SK-N-SH treated with all-trans-retinoic acid at 6 μM for 48 hours (cell line): ENCODE measurements at regions not wholly inside any gene's neighbourhood (a gene's known extent, or its start where the extent isn't known, plus 50 kb on each side); places are given as distances from the start of the nearest gene placed in this dataset.

Source experiments
- ATAC-seq: fragments of 200-7000 bp; cut with Tn5 transposase; 3 replicates; pipeline ENCODE4 v1.9.1; 2020; ENCODE audit warnings: mild to moderate bottlenecking, moderate library complexity
- ARNTL ChIP-seq: fragments of 450-650 bp; formaldehyde crosslinking; IDR thresholded peaks from 2 replicates; pipeline ENCODE4 v1.5.0; 2020; ENCODE audit warnings: low read depth, mild to moderate bottlenecking, moderate library complexity, borderline replicate concordance
- BACH2 ChIP-seq: fragments of 250-450 bp; sonication (Bioruptor Pico); IDR thresholded peaks from 2 replicates; pipeline ENCODE4 v1.9.0; 2021; ENCODE audit warnings: mild to moderate bottlenecking, borderline replicate concordance
- CSDC2 ChIP-seq: fragments of 250-450 bp; sonication (Bioruptor Pico); IDR thresholded peaks from 2 replicates; pipeline ENCODE4 v1.5.0; 2020; ENCODE audit warnings: mild to moderate bottlenecking, moderate library complexity
- ESRRG ChIP-seq: fragments of 250-450 bp; sonication (Bioruptor Pico); IDR thresholded peaks from 2 replicates; pipeline ENCODE4 v1.6.1; 2021; ENCODE audit warnings: mild to moderate bottlenecking
- GLIS3 ChIP-seq: fragments of 250-450 bp; sonication (Bioruptor Pico); IDR thresholded peaks from 2 replicates; pipeline ENCODE4 v1.5.0; 2020; ENCODE audit warnings: mild to moderate bottlenecking, moderate library complexity
- ISL1 ChIP-seq: fragments of 250-450 bp; sonication (Bioruptor Pico); IDR thresholded peaks from 2 replicates; pipeline ENCODE4 v2.1.2; 2022; ENCODE audit warnings: mild to moderate bottlenecking, moderate library complexity
- OSR1 ChIP-seq: fragments of 250-450 bp; sonication (Bioruptor Pico); IDR thresholded peaks from 2 replicates; pipeline ENCODE4 v1.8.0; 2022; ENCODE audit warnings: moderate library complexity, mild to moderate bottlenecking, inconsistent platforms
- PPARA ChIP-seq: fragments of 250-450 bp; sonication (Bioruptor Pico); IDR thresholded peaks from 2 replicates; pipeline ENCODE4 v1.5.0; 2020; ENCODE audit warnings: mild to moderate bottlenecking, borderline replicate concordance
- RARB ChIP-seq: fragments of 250-450 bp; sonication (Bioruptor Pico); IDR thresholded peaks from 2 replicates; pipeline ENCODE4 v1.8.0; 2021; ENCODE audit warnings: mild to moderate bottlenecking, moderate library complexity
- TCF4 ChIP-seq: fragments of 250-450 bp; sonication (Bioruptor Pico); IDR thresholded peaks from 2 replicates; pipeline ENCODE4 v1.8.0; 2021; ENCODE audit warnings: mild to moderate bottlenecking, moderate library complexity, borderline replicate concordance
- TOX ChIP-seq: fragments of 250-450 bp; sonication (Bioruptor Pico); IDR thresholded peaks from 2 replicates; pipeline ENCODE4 v1.8.0; 2021; ENCODE audit warnings: mild to moderate bottlenecking, moderate library complexity, borderline replicate concordance
- ZC3H10 ChIP-seq: fragments of 250-450 bp; sonication (Bioruptor Pico); IDR thresholded peaks from 2 replicates; pipeline ENCODE4 v1.5.1; 2021; ENCODE audit warnings: mild to moderate bottlenecking, moderate library complexity
- ZFP3 ChIP-seq: fragments of 250-450 bp; sonication (Bioruptor Pico); IDR thresholded peaks from 2 replicates; pipeline ENCODE4 v1.5.0; 2020; ENCODE audit warnings: mild to moderate bottlenecking, moderate library complexity
- ZFP30 ChIP-seq: fragments of 450-650 bp; formaldehyde crosslinking; IDR thresholded peaks from 2 replicates; pipeline ENCODE4 v1.5.0; 2022; ENCODE audit warnings: mild to moderate bottlenecking, moderate library complexity
- ZNF565 ChIP-seq: fragments of 450-650 bp; formaldehyde crosslinking; conservative IDR thresholded peaks from 2 replicates; pipeline ENCODE4 v1.5.0; 2020; ENCODE audit warnings: low read depth, mild to moderate bottlenecking, moderate library complexity
- ZNF70 ChIP-seq: fragments of 450-650 bp; formaldehyde crosslinking; IDR thresholded peaks from 2 replicates; pipeline ENCODE4 v1.5.0; 2020; ENCODE audit warnings: mild to moderate bottlenecking, moderate library complexity
- ZNF8 ChIP-seq: fragments of 450-650 bp; formaldehyde crosslinking; IDR thresholded peaks from 2 replicates; pipeline ENCODE4 v1.5.0; 2020; ENCODE audit warnings: mild to moderate bottlenecking, moderate library complexity
- TF ChIP-seq, protein P1 (sequence below): fragments of 250-450 bp; sonication (Bioruptor Pico); IDR thresholded peaks from 2 replicates; pipeline ENCODE4 v1.5.1; 2020; ENCODE audit warnings: low read depth, mild to moderate bottlenecking, moderate library complexity
- TF ChIP-seq, protein P2 (sequence below): fragments of 250-450 bp; sonication (Bioruptor Pico); IDR thresholded peaks from 2 replicates; pipeline ENCODE4 v1.8.0; 2020; ENCODE audit warnings: mild to moderate bottlenecking, moderate library complexity, borderline replicate concordance
- TF ChIP-seq, protein P3 (sequence below): fragments of 250-450 bp; sonication (Bioruptor Pico); IDR thresholded peaks from 2 replicates; pipeline ENCODE4 v1.8.0; 2021; ENCODE audit warnings: low read depth, mild to moderate bottlenecking, moderate library complexity, borderline replicate concordance
- TF ChIP-seq, protein P4 (sequence below): fragments of 250-450 bp; sonication (Bioruptor Pico); IDR thresholded peaks from 2 replicates; pipeline ENCODE4 v1.5.1; 2021; ENCODE audit warnings: mild to moderate bottlenecking, moderate library complexity
- TF ChIP-seq, protein P5 (sequence below): fragments of 250-450 bp; sonication (Bioruptor Pico); IDR thresholded peaks from 2 replicates; pipeline ENCODE4 v1.5.0; 2020; ENCODE audit warnings: mild to moderate bottlenecking, moderate library complexity

DNA sequence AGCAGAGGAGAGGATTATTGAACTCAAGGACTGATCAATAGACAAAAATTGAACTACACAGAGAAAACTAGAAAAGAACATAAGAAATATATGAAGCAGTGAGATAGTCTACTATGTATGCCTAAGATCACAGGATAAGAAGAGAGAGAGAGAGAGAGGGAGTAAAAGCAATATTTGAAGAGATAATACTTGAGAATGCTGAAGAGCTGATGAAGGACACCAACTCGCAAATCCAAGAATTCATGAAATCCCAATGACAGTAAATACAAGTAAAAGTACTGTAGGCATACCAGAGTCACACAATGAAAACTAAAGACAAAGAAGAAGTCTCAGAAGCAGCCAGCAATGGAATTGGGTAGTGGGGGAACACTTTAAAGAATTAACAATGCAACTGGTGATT, 260.1 kb upstream of the SPAG17 start:
- ATAC-seq, result no peak
- TF ChIP-seq, protein P1, sequence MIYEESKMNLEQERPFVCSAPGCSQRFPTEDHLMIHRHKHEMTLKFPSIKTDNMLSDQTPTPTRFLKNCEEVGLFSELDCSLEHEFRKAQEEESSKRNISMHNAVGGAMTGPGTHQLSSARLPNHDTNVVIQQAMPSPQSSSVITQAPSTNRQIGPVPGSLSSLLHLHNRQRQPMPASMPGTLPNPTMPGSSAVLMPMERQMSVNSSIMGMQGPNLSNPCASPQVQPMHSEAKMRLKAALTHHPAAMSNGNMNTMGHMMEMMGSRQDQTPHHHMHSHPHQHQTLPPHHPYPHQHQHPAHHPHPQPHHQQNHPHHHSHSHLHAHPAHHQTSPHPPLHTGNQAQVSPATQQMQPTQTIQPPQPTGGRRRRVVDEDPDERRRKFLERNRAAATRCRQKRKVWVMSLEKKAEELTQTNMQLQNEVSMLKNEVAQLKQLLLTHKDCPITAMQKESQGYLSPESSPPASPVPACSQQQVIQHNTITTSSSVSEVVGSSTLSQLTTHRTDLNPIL (CRISPR knock-in tag), result no peak
- TF ChIP-seq ZNF8 (CRISPR knock-in tag) (no peak), ZNF565 (no peak), BACH2 (no peak)

DNA sequence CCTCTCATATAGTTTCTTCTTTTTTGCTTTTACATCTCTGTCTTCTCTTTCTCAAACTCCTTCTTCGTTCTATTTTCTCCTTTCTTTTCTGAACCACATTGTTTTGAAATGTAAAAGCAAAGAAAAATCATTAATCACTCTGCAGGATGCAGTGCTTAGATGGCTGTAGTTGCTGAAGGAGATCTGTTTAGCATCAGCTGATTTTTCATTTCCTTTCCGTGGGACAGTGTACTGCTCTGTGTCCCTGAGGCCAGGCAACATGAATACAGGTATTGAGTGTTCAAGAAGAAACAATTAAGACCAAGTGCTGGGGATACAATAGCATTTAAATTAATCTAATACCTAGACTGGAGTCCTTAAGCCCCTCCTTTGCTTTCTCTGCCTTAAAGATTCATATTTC, 257.2 kb upstream of the SPAG17 start:
- TF ChIP-seq CSDC2, result no peak
- TF ChIP-seq TOX (CRISPR knock-in tag), result no peak
- TF ChIP-seq, protein P2, sequence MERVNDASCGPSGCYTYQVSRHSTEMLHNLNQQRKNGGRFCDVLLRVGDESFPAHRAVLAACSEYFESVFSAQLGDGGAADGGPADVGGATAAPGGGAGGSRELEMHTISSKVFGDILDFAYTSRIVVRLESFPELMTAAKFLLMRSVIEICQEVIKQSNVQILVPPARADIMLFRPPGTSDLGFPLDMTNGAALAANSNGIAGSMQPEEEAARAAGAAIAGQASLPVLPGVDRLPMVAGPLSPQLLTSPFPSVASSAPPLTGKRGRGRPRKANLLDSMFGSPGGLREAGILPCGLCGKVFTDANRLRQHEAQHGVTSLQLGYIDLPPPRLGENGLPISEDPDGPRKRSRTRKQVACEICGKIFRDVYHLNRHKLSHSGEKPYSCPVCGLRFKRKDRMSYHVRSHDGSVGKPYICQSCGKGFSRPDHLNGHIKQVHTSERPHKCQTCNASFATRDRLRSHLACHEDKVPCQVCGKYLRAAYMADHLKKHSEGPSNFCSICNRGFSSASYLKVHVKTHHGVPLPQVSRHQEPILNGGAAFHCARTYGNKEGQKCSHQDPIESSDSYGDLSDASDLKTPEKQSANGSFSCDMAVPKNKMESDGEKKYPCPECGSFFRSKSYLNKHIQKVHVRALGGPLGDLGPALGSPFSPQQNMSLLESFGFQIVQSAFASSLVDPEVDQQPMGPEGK (CRISPR knock-in tag), result no peak
- no peak for TF ChIP-seq PPARA (CRISPR knock-in tag)
- TF ChIP-seq ZNF70 (CRISPR knock-in tag), result no peak
- TF ChIP-seq, protein P3, sequence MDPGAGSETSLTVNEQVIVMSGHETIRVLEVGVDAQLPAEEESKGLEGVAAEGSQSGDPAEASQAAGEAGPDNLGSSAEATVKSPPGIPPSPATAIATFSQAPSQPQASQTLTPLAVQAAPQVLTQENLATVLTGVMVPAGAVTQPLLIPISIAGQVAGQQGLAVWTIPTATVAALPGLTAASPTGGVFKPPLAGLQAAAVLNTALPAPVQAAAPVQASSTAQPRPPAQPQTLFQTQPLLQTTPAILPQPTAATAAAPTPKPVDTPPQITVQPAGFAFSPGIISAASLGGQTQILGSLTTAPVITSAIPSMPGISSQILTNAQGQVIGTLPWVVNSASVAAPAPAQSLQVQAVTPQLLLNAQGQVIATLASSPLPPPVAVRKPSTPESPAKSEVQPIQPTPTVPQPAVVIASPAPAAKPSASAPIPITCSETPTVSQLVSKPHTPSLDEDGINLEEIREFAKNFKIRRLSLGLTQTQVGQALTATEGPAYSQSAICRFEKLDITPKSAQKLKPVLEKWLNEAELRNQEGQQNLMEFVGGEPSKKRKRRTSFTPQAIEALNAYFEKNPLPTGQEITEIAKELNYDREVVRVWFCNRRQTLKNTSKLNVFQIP, result no peak
- TF ChIP-seq RARB (CRISPR knock-in tag), result no peak
- no peak for TF ChIP-seq ZFP3 (CRISPR knock-in tag)
- TF ChIP-seq OSR1 (CRISPR knock-in tag), result no peak
- no peak for TF ChIP-seq ISL1 (CRISPR knock-in tag)
- no peak for TF ChIP-seq ZC3H10
- TF ChIP-seq BACH2, result no peak
- TF ChIP-seq, all 23 proteins: peak for 0
- ATAC-seq, result no peak

DNA sequence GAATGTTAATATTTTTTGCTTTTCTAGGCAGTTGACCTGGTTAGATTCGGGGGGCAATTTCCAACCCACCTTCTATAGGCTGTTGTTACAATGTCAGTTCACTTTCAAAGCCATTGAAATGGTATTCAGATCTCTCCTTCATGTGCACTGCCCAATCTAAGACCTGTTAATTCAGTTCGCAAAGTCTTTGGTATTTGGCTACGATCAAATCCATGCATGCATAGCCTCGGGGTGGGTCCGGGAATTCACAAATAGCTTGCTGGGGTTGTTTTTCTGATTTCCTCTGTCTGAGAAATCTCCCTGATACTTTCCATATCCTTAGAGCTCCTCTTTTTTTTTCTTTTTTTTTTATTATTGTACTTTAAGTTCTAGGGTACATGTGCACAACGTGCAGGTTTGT, 252.6 kb upstream of the SPAG17 start:
- TF ChIP-seq ESRRG (CRISPR knock-in tag), result no peak
- TF ChIP-seq, protein P4, sequence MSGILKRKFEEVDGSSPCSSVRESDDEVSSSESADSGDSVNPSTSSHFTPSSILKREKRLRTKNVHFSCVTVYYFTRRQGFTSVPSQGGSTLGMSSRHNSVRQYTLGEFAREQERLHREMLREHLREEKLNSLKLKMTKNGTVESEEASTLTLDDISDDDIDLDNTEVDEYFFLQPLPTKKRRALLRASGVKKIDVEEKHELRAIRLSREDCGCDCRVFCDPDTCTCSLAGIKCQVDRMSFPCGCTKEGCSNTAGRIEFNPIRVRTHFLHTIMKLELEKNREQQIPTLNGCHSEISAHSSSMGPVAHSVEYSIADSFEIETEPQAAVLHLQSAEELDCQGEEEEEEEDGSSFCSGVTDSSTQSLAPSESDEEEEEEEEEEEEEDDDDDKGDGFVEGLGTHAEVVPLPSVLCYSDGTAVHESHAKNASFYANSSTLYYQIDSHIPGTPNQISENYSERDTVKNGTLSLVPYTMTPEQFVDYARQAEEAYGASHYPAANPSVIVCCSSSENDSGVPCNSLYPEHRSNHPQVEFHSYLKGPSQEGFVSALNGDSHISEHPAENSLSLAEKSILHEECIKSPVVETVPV, result no peak
- TF ChIP-seq CSDC2, result no peak
- no peak for TF ChIP-seq TCF4 (CRISPR knock-in tag)
- TF ChIP-seq TOX (CRISPR knock-in tag), result no peak
- no peak for TF ChIP-seq ZFP3 (CRISPR knock-in tag)
- TF ChIP-seq ZC3H10, result no peak
- ATAC-seq, result no peak

DNA sequence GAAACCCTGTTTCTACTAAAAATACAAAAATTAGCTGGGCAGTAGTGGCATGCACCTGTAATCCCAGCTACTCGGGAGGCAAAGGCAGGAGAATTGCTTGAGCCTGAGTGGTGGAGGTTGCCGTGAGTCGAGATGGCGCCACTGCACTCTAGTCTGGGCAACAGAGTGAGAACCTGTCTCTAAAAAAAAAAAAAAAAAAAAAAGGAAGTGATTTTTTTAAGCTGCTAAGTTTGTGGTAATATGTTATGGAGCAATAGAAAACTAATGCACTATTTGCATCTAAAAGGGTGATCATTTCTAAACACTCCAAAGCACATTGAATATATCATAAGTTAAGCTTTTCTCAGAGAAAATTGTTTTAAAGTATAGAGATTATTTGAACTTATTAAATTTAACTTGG, 244.8 kb upstream of the SPAG17 start:
- ATAC-seq, result no peak
- TF ChIP-seq, protein P3, result no peak
- TF ChIP-seq ESRRG (CRISPR knock-in tag) (no peak), OSR1 (CRISPR knock-in tag) (no peak), ZC3H10 (no peak), GLIS3 (CRISPR knock-in tag) (no peak), ZFP30 (CRISPR knock-in tag) (no peak), ZNF70 (CRISPR knock-in tag) (no peak), ARNTL (no peak), TCF4 (CRISPR knock-in tag) (no peak), BACH2 (no peak), ZNF565 (no peak), ZNF8 (CRISPR knock-in tag) (no peak), CSDC2 (no peak), ZFP3 (CRISPR knock-in tag) (no peak)
- TF ChIP-seq, protein P5, sequence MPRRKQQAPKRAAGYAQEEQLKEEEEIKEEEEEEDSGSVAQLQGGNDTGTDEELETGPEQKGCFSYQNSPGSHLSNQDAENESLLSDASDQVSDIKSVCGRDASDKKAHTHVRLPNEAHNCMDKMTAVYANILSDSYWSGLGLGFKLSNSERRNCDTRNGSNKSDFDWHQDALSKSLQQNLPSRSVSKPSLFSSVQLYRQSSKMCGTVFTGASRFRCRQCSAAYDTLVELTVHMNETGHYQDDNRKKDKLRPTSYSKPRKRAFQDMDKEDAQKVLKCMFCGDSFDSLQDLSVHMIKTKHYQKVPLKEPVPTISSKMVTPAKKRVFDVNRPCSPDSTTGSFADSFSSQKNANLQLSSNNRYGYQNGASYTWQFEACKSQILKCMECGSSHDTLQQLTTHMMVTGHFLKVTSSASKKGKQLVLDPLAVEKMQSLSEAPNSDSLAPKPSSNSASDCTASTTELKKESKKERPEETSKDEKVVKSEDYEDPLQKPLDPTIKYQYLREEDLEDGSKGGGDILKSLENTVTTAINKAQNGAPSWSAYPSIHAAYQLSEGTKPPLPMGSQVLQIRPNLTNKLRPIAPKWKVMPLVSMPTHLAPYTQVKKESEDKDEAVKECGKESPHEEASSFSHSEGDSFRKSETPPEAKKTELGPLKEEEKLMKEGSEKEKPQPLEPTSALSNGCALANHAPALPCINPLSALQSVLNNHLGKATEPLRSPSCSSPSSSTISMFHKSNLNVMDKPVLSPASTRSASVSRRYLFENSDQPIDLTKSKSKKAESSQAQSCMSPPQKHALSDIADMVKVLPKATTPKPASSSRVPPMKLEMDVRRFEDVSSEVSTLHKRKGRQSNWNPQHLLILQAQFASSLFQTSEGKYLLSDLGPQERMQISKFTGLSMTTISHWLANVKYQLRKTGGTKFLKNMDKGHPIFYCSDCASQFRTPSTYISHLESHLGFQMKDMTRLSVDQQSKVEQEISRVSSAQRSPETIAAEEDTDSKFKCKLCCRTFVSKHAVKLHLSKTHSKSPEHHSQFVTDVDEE, result no peak
- TF ChIP-seq, protein P2 (CRISPR knock-in tag), result no peak
- TF ChIP-seq, protein P4, result no peak
